ENCODE measurements at regions not wholly inside any gene's neighbourhood (a gene's known extent, or its start where the extent isn't known, plus 50 kb on each side); places are given as distances from the start of the nearest gene placed in this dataset.

DNA sequence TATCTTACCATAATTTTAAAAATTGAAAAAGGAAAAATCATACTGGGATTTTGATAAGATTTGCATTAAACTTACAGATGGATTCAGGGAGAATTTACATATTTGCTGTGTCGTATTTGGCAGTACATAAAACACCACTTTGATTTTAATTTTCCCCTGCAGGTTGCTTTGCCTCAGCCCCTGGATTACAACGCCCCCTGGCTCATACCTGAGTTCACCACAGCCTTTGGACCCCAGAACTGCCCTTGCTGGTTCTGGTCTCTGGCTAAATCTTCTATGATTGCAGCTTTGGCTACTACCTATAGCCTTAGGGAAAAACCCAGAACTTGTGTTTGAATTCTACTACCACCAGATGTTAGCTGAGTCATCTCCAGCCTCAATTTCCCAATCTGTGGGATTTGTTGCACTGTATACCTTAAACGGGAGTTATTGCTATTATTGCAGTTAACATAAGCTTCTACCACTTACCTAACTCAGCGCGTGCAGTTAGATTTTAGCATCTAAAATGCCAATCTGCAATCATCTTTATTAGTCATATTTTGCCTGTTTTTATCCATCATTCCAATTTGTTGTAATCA is 315.7 kb upstream of the GADL1 start:
- H3K27ac ChIP-seq: no peak overlapping the region
- intact Hi-C loops (cut with DNase I): no loop called here
- no peaks in the 10 kb centered on the region for H3K36me3 ChIP-seq
- no peak overlapping the region for H3K4me3 ChIP-seq
- no peaks in the 10 kb centered on the region for H3K9me3 ChIP-seq
- no peaks in the 10 kb centered on the region for H3K27me3 ChIP-seq
- no peaks in the 10 kb centered on the region for H3K4me1 ChIP-seq
- DNase-seq (ENCODE audit: extremely low spot score in 2 of 2): no peak
- TF ChIP-seq CTCF (IDR thresholded peaks at IDR 0.05): no peak
- no peak for TF ChIP-seq POLR2A (IDR thresholded peaks at IDR 0.05)
- TF ChIP-seq POLR2AphosphoS5 (IDR thresholded peaks at IDR 0.05; ENCODE audit: insufficient read depth in 1 of 2, low read depth in 1 of 2): no peak

DNA sequence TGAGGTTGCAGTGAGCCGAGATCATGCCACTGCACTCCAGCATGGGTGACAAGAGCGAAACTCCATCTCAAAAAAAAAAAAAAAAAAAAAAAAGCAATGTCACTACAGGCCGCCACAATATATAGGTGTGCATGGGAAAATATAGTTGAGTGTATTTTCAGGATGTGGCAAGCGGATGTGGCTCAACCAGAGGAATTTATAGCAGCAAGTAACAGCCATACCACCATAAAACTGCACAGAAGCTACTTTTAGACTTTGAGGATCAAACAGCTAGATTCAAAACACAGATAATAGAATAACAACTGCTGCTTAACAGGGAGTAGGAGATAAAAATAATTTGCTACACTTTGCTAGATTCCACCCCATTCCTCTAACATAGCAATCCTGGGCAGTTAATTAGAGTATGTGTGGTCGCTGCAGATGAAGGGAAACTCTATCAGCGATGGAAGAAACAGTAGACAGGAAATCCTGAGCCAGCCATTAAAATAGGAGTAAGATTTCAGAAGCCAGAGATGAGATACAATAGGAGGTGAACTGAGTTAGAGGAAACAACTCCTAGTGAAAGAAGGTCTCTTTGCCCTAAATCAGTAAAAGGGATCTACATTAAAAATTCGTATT is 318.7 kb upstream of the STT3B start:
- Histone ChIP-seq H3K36me3 (no peaks in the 10 kb centered on the region), H3K9me3 (no peaks in the 10 kb centered on the region), H3K27me3 (no peaks in the 10 kb centered on the region), H3K4me3 (no peak overlapping the region), H3K27ac (no peak overlapping the region), H3K4me1 (no peaks in the 10 kb centered on the region)
- intact Hi-C loops (cut with DNase I): no loop called here
- TF ChIP-seq POLR2A (IDR thresholded peaks at IDR 0.05) (no peak), CTCF (IDR thresholded peaks at IDR 0.05) (no peak), POLR2AphosphoS5 (IDR thresholded peaks at IDR 0.05; ENCODE audit: insufficient read depth in 1 of 2, low read depth in 1 of 2) (no peak)
- DNase-seq (ENCODE audit: extremely low spot score in 2 of 2): no peak

DNA sequence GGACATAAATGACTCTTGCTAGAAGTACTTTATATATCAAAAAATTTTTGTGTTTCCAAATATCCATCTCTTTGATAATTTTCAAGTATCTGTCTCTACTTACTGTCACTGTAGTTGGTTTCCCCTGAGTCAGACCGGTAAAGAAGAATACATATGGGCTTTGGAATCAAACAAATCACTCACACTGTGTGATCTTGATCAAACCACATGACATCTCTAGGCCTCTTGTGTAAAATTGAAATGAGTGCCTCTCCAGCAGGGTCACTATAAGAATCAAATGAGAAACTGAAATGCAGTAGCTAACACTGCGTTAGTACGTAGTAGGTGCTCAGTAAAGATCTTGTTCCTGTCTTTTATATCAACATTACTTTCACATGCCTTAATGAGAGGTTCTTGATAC is 314.6 kb upstream of the STT3B start:
- Histone ChIP-seq H3K9me3 (no peaks in the 10 kb centered on the region), H3K4me1 (no peaks in the 10 kb centered on the region), H3K4me3 (no peak overlapping the region), H3K27ac (no peak overlapping the region), H3K36me3 (no peaks in the 10 kb centered on the region), H3K27me3 (no peaks in the 10 kb centered on the region)
- DNase-seq (ENCODE audit: extremely low spot score in 2 of 2): no peak
- TF ChIP-seq POLR2A (IDR thresholded peaks at IDR 0.05) (no peak), POLR2AphosphoS5 (IDR thresholded peaks at IDR 0.05; ENCODE audit: insufficient read depth in 1 of 2, low read depth in 1 of 2) (no peak), CTCF (IDR thresholded peaks at IDR 0.05) (no peak)
- intact Hi-C loops (cut with DNase I): no loop called here

DNA sequence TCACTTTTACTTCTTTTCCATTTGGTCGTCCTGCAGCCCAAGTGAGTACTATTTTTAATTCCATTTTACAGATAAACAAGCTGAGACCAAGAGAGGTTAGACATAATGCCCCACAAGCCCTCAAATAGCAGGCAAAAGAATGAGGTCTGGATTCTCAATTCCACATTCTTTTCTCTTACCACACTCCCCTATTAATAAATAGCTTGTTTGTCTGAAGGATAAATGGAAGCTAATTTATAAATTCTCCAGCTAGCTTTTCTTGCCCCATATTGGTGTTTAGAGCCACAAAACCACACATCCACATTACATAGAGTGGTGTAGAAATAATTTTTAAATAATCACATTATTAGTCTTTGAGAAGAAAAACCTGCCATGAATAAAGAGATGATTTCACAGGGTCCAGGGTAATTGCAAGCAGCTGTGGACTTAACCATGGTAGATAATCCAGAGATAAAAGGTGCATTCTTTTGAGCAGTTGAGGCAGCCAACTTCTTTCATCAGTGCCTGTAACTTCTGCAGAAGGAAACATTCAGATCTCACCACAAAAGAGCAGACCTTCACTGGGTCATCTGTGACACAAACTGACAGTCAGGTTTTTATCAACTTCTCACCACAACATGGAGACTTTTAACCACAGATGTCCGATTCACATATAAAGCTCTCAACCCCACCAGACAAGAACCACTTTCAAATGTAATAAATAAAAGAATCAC is 313.4 kb upstream of the STT3B start:
- DNase-seq (ENCODE audit: extremely low spot score in 2 of 2): no peak
- H3K36me3 ChIP-seq: no peaks in the 10 kb centered on the region
- no peak overlapping the region for H3K27ac ChIP-seq
- H3K9me3 ChIP-seq: no peaks in the 10 kb centered on the region
- intact Hi-C loops (cut with DNase I): no loop called here
- H3K4me3 ChIP-seq: no peak overlapping the region
- H3K27me3 ChIP-seq: no peaks in the 10 kb centered on the region
- TF ChIP-seq POLR2AphosphoS5 (IDR thresholded peaks at IDR 0.05; ENCODE audit: insufficient read depth in 1 of 2, low read depth in 1 of 2): no peak
- TF ChIP-seq POLR2A (IDR thresholded peaks at IDR 0.05): no peak
- no peak for TF ChIP-seq CTCF (IDR thresholded peaks at IDR 0.05)
- no peaks in the 10 kb centered on the region for H3K4me1 ChIP-seq

DNA sequence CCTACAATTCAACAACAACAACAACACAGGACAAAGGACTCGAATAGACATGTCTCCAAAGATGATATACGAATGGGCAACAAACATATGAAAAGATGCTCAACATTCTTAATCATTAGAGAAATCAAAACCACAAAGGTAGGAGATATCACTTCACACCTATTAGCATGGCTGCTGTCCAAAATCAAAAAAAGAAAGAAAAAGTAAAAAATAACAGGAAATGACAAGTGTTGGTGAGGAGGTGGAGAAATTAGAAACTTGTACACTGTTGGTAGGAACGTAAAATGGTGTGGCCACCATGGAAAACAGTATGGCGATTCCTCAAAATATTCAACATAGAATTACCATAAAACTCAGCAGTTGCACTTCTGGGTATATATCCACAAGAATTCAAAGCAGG is 312.3 kb upstream of the STT3B start:
- DNase-seq (ENCODE audit: extremely low spot score in 2 of 2): no peak
- no peaks in the 10 kb centered on the region for H3K27me3 ChIP-seq
- no peaks in the 10 kb centered on the region for H3K4me1 ChIP-seq
- TF ChIP-seq CTCF (IDR thresholded peaks at IDR 0.05): no peak
- no peak for TF ChIP-seq POLR2AphosphoS5 (IDR thresholded peaks at IDR 0.05; ENCODE audit: insufficient read depth in 1 of 2, low read depth in 1 of 2)
- TF ChIP-seq POLR2A (IDR thresholded peaks at IDR 0.05): no peak
- intact Hi-C loops (cut with DNase I): no loop called here
- no peaks in the 10 kb centered on the region for H3K36me3 ChIP-seq
- H3K27ac ChIP-seq: no peak overlapping the region
- no peak overlapping the region for H3K4me3 ChIP-seq
- no peaks in the 10 kb centered on the region for H3K9me3 ChIP-seq

Data from vagina (tissue), 2 donors.